Panc1 (cell line): ENCODE measurements at regions not wholly inside any gene's neighbourhood (a gene's known extent, or its start where the extent isn't known, plus 50 kb on each side); places are given as distances from the start of the nearest gene placed in this dataset.

Experiments used
- ATAC-seq: fragments of 200-7000 bp; cut with Tn5 transposase; 2 replicates; pipeline ENCODE4 v1.9.1; 2020; ENCODE audit warnings: mild to moderate bottlenecking, moderate library complexity
- BruUV-seq: library from RNA; stranded (reverse); fragments of 400-500 nt; replicated peaks from 2 replicates; lab custom pipeline; 2021; lab: Mats Ljungman, UMichigan
- CTCF ChIA-PET: fragments of 300-600 bp; sonication (Branson Sonifier 250); formaldehyde crosslinking; loops from one replicate; lab custom pipeline; 2022; ENCODE audit warnings: antibody characterized with exemption; lab: Charles Lee
- POLR2A ChIA-PET: fragments of 300-600 bp; sonication (Branson Sonifier 250); formaldehyde crosslinking; loops from one replicate; lab custom pipeline; 2022; ENCODE audit warnings: antibody characterized with exemption; lab: Charles Lee
- DNase-seq: peaks from one replicate; pipeline ENCODE4 v3.0.0-alpha.2; 2010; ENCODE audit warnings: low read depth, low spot score
- H3K27ac ChIP-seq: 2 replicates; pipeline ENCODE4 v1.5.1; 2011; ENCODE audit warnings: mild to moderate bottlenecking, low read length, inconsistent platforms
- H3K27me3 ChIP-seq: fragments of 200-500 bp; sonication (Bioruptor generic); 2 replicates; pipeline ENCODE4 v1.6.0; 2014; ENCODE audit warnings: low read length, inconsistent platforms; ENCODE audit not compliant: control insufficient read depth, insufficient read depth
- H3K36me3 ChIP-seq: fragments of 200-500 bp; sonication (Bioruptor generic); 2 replicates; pipeline ENCODE4 v1.5.1; 2014; ENCODE audit warnings: inconsistent platforms, mild to moderate bottlenecking, low read length, moderate library complexity; ENCODE audit not compliant: control insufficient read depth, insufficient read depth
- H3K4me1 ChIP-seq: 2 replicates; pipeline ENCODE4 v1.5.1; 2011; ENCODE audit warnings: inconsistent platforms, mild to moderate bottlenecking, low read length, moderate library complexity; ENCODE audit not compliant: control insufficient read depth, insufficient read depth
- H3K4me3 ChIP-seq, 2 experiments: 2 replicates each; pipeline ENCODE4 v1.5.1; 2011 to 2012; ENCODE audit warnings: low read depth in 2 of 2, low read length in 2 of 2, mild to moderate bottlenecking in 2 of 2, inconsistent platforms in 1 of 2, moderate library complexity in 1 of 2
- H3K9me3 ChIP-seq: fragments of 200-500 bp; sonication (Bioruptor generic); 2 replicates; pipeline ENCODE4 v1.5.1; 2014; ENCODE audit warnings: low read depth, mild to moderate bottlenecking, inconsistent platforms, low read length, moderate library complexity; ENCODE audit not compliant: control insufficient read depth, insufficient read depth
- POLR2AphosphoS5 ChIP-seq: IDR thresholded peaks from 2 replicates; pipeline ENCODE4 v1.6.1; 2012; ENCODE audit warnings: mild to moderate bottlenecking, low read depth, low read length, moderate library complexity
- SIN3A ChIP-seq: IDR thresholded peaks from 2 replicates; pipeline ENCODE4 v1.6.1; 2012; ENCODE audit warnings: low read depth, mild to moderate bottlenecking, low read length, moderate library complexity, borderline replicate concordance; ENCODE audit not compliant: insufficient read depth
- TCF7L2 ChIP-seq: IDR thresholded peaks from 2 replicates; pipeline ENCODE4 v1.6.1; 2011; ENCODE audit warnings: mild to moderate bottlenecking, low read depth, low read length, inconsistent platforms
- in situ Hi-C: cut with HindIII; loops from 2 replicates; pipeline ENCODE4 v1.10.0; 2016; ENCODE audit warnings: low sequenced_read_pairs, low pct_unique_long_range_greater_than_20kb
- intact Hi-C: fragments of 100-400 bp; cut with micrococcal nuclease; formaldehyde crosslinking; loops from one replicate; pipeline ENCODE4 v1.10.0; 2022; ENCODE audit not compliant: unreplicated experiment
- TF ChIP-seq, protein P1 (sequence below), 2 experiments: IDR thresholded peaks; 2 replicates each; pipeline ENCODE4 v1.6.1; 2011 to 2012; ENCODE audit warnings: low read depth in 2 of 2, control low read depth in 1 of 2, low read length in 1 of 2, mild to moderate bottlenecking in 1 of 2, moderate library complexity in 1 of 2; ENCODE audit not compliant: insufficient read depth in 1 of 2
- TF ChIP-seq, protein P2 (sequence below): fragments of 450-650 bp; IDR thresholded peaks from 2 replicates; pipeline ENCODE4 v1.5.1; 2017; ENCODE audit warnings: mild to moderate bottlenecking

DNA sequence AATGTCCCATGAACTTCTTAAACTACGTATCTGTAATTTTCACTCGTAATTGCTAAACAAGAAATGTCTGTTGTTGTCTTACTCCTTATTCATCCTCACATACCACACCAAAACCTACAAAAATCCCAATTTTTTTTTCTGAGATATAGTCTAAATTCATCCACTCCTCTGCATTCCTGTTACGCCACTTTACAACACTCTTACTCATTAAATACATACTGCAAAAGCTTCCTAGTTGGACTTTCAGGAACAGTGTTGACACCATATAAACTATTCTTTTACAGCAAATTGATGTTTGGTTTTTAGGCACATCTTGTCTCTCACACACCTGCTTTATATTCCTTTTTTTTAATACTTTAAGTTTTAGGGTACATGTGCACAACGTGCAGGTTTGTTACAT, 934.9 kb upstream of the CADM2 start:
- intact Hi-C loops = no loop called here
- Histone ChIP-seq H3K4me1 (no peaks in the 10 kb centered on the region), H3K36me3 (no peaks in the 10 kb centered on the region), H3K9me3 (no peaks in the 10 kb centered on the region), H3K27me3 (no peaks in the 10 kb centered on the region), H3K27ac (no peak overlapping the region), H3K4me3 (no peak overlapping the region)
- CTCF ChIA-PET = no interaction called here
- BruUV-seq = no TSS peak
- POLR2A ChIA-PET = no interaction called here
- ATAC-seq (no peak), DNase-seq (no peak)
- in situ Hi-C loops = no loop called here
- TF ChIP-seq, protein P1, sequence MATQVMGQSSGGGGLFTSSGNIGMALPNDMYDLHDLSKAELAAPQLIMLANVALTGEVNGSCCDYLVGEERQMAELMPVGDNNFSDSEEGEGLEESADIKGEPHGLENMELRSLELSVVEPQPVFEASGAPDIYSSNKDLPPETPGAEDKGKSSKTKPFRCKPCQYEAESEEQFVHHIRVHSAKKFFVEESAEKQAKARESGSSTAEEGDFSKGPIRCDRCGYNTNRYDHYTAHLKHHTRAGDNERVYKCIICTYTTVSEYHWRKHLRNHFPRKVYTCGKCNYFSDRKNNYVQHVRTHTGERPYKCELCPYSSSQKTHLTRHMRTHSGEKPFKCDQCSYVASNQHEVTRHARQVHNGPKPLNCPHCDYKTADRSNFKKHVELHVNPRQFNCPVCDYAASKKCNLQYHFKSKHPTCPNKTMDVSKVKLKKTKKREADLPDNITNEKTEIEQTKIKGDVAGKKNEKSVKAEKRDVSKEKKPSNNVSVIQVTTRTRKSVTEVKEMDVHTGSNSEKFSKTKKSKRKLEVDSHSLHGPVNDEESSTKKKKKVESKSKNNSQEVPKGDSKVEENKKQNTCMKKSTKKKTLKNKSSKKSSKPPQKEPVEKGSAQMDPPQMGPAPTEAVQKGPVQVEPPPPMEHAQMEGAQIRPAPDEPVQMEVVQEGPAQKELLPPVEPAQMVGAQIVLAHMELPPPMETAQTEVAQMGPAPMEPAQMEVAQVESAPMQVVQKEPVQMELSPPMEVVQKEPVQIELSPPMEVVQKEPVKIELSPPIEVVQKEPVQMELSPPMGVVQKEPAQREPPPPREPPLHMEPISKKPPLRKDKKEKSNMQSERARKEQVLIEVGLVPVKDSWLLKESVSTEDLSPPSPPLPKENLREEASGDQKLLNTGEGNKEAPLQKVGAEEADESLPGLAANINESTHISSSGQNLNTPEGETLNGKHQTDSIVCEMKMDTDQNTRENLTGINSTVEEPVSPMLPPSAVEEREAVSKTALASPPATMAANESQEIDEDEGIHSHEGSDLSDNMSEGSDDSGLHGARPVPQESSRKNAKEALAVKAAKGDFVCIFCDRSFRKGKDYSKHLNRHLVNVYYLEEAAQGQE (IDR thresholded peaks at IDR 0.05; ENCODE audit: insufficient read depth in 1 of 2, low read depth in 2 of 2, low read length in 1 of 2) = no peak
- TF ChIP-seq, protein P2, sequence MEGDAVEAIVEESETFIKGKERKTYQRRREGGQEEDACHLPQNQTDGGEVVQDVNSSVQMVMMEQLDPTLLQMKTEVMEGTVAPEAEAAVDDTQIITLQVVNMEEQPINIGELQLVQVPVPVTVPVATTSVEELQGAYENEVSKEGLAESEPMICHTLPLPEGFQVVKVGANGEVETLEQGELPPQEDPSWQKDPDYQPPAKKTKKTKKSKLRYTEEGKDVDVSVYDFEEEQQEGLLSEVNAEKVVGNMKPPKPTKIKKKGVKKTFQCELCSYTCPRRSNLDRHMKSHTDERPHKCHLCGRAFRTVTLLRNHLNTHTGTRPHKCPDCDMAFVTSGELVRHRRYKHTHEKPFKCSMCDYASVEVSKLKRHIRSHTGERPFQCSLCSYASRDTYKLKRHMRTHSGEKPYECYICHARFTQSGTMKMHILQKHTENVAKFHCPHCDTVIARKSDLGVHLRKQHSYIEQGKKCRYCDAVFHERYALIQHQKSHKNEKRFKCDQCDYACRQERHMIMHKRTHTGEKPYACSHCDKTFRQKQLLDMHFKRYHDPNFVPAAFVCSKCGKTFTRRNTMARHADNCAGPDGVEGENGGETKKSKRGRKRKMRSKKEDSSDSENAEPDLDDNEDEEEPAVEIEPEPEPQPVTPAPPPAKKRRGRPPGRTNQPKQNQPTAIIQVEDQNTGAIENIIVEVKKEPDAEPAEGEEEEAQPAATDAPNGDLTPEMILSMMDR = no peak
- no peak for TF ChIP-seq SIN3A
- no peak for TF ChIP-seq POLR2AphosphoS5
- no peak for TF ChIP-seq TCF7L2

DNA sequence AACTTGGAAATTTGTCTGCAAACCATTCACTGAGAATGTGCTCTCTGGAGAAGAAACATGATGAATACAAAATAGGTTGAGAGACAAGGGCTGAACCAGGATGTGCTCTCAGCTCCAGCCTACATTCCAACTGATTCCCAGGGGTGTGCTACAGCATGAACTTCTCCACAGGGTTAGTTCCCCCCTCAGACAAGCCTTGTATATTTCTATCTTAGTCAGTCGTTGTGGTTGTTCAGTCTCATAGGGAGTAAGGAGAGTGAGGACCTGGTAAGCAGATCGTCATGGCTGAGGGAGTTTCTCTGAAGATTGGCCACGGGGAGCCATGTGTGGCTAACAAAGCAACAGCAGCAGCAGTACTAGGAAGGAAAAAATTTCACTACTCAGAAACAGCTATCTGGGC, 919.7 kb upstream of the CADM2 start:
- Histone ChIP-seq H3K4me3 (no peak overlapping the region), H3K36me3 (no peaks in the 10 kb centered on the region), H3K9me3 (no peaks in the 10 kb centered on the region; the same call in 1 of the 2 replicates), H3K27me3 (no peaks in the 10 kb centered on the region), H3K27ac (no peak overlapping the region), H3K4me1 (no peaks in the 10 kb centered on the region)
- ATAC-seq (no peak), DNase-seq (no peak)
- ChIA-PET CTCF (no interaction called here), POLR2A (no interaction called here)
- in situ Hi-C loops = no loop called here
- no peak for TF ChIP-seq TCF7L2
- TF ChIP-seq, protein P1 (IDR thresholded peaks at IDR 0.05; ENCODE audit: insufficient read depth in 1 of 2, low read depth in 2 of 2, low read length in 1 of 2) = no peak
- no peak for TF ChIP-seq POLR2AphosphoS5
- TF ChIP-seq, protein P2 = no peak
- TF ChIP-seq SIN3A = no peak
- intact Hi-C loops = no loop called here
- BruUV-seq = no TSS peak
